Activated CD4-positive, alpha-beta memory T cell treated with anti-CD3 and anti-CD28 coated beads, Interleukin-2, amount 10 ng/mL, durations not matched to agents 7 days and 5 days (primary cell): ENCODE measurements at regions not wholly inside any gene's neighbourhood (a gene's known extent, or its start where the extent isn't known, plus 50 kb on each side); places are given as distances from the start of the nearest gene placed in this dataset.
"Not testable (repeated sequence)": the region's sequence is repeated elsewhere in the genome, so short reads cannot be mapped to it uniquely, and the experiment has no call there.

Source experiments
- CTCF ChIA-PET: fragments of 350-600 bp; sonication (Branson Sonifier 250); formaldehyde crosslinking; loops from one replicate; lab custom pipeline; 2021; ENCODE audit warnings: antibody characterized with exemption, inconsistent platforms; lab: Charles Lee
- POLR2A ChIA-PET: fragments of 350-600 bp; sonication (Branson Sonifier 250); formaldehyde crosslinking; loops from one replicate; lab custom pipeline; 2021; ENCODE audit warnings: antibody characterized with exemption; lab: Charles Lee
- DNase-seq: peaks from one replicate; pipeline ENCODE4 v3.0.0-alpha.2; 2020
- H3K27ac Mint-ChIP-seq: one replicate; pipeline ENCODE4 v1.8.0; 2021; ENCODE audit warnings: mild to moderate bottlenecking, mixed read lengths
- H3K27me3 Mint-ChIP-seq: one replicate; pipeline ENCODE4 v1.8.0; 2021; ENCODE audit warnings: mixed read lengths
- H3K36me3 Mint-ChIP-seq: one replicate; pipeline ENCODE4 v1.8.0; 2021; ENCODE audit warnings: low read depth, mixed read lengths
- H3K4me1 Mint-ChIP-seq: one replicate; pipeline ENCODE4 v1.8.0; 2021; ENCODE audit warnings: mixed read lengths
- H3K4me3 Mint-ChIP-seq: one replicate; pipeline ENCODE4 v1.8.0; 2021; ENCODE audit warnings: mild to moderate bottlenecking, mixed read lengths
- H3K9me3 Mint-ChIP-seq: one replicate; pipeline ENCODE4 v1.8.0; 2021; ENCODE audit warnings: mixed read lengths

DNA sequence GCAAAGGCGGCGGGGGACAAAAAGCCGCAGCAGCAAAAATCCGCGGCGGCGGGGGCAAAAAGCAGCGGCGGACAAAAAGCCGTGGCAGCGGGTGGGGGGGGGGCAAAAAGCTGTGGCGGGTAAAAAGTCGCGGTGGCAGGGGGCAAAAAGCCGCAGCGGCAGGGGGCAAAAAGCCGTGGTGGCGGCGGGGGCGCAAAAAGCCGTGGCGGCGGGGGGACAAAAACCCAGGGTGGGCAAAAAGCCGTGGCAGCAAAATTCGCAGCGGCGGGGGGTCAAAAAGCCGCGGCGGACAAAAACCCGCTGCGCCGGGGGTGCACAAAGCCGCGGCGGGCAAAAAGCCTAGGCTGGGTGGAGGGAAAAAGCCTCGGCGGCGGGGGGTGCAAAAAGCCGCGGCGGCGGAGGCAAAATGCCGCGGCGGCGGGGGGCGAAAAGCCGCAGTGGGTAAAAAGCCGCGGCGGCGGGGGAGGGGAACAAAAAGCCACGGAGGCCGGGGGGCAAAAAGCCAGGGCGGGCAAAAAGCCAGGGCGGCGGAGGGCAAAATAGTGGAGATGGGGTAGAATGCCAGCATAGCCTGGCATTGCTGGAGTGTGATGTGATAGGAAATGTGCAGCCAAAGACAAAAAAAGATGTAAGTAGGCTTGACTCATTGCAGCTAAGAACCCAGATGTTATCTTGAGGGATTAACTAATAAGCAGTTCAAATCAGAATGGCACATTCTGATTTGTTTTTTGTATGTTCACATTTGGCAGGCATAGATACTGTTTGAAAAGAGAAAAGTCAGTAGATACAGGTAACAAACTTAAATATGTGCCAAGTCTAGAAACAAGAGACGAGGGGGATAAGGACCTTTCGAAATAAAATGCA is 1076.3 kb downstream of the RPIA start:
- DNase-seq = no peak
- Mint-ChIP-seq H3K27me3 (peaks cover 15% of the 10 kb centered on the region), H3K36me3 (peaks cover 3% of the 10 kb centered on the region), H3K4me3 (no peak overlapping the region), H3K4me1 (no peaks in the 10 kb centered on the region), H3K9me3 (peaks cover 29% of the 10 kb centered on the region), H3K27ac (no peak overlapping the region)
- ChIA-PET POLR2A (no interaction called here), CTCF (no interaction called here)

DNA sequence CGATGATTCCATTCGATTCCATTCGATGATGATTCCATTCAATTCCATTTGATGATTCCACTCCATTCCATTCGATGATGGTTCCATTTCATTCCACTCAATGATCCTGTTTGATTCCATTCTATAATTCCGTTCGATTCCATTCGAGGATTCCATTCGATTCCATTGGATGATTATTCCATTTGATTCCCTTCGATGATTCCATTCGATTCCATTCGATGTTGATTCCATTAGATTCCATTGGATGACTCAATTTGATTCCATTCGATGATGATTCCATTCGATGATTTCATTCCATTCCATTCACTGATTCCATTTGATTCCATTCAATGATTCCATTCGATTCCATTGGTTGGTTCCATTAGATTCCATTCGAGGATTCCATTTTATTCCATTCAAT is 1084.4 kb downstream of the RPIA start:
- Mint-ChIP-seq H3K9me3 (peaks cover 75% of the 10 kb centered on the region), H3K4me3 (no peak overlapping the region), H3K4me1 (no peaks in the 10 kb centered on the region), H3K36me3 (peaks cover 44% of the 10 kb centered on the region), H3K27me3 (no peaks in the 10 kb centered on the region), H3K27ac (no peak overlapping the region)
- ChIA-PET POLR2A (no interaction called here), CTCF (no interaction called here)
- no peak for DNase-seq

DNA sequence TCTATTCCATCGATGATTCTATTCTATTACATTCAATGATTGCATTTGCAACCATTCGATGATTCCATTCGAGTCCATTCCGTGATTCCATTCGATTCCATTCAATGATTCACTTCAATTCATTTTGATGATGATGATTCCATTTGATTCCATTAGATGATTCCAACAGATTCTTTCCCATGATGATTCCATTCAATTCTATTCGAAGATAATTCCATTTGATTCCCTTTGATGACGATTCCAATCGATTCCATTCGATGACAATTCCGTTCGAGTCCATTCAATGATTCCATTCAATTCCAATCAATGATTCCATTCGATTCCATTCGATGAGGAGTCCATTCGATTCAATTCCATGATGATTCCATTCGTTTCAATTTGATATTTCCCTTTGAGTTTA is 1088.8 kb downstream of the RPIA start:
- ChIA-PET POLR2A (no interaction called here), CTCF (no interaction called here)
- H3K4me1 Mint-ChIP-seq = no peaks in the 10 kb centered on the region
- H3K9me3 Mint-ChIP-seq = peaks cover 88% of the 10 kb centered on the region
- H3K27ac Mint-ChIP-seq = no peak overlapping the region
- no peak for DNase-seq
- H3K4me3 Mint-ChIP-seq = no peak overlapping the region
- peaks cover 63% of the 10 kb centered on the region for H3K36me3 Mint-ChIP-seq
- no peaks in the 10 kb centered on the region for H3K27me3 Mint-ChIP-seq

DNA sequence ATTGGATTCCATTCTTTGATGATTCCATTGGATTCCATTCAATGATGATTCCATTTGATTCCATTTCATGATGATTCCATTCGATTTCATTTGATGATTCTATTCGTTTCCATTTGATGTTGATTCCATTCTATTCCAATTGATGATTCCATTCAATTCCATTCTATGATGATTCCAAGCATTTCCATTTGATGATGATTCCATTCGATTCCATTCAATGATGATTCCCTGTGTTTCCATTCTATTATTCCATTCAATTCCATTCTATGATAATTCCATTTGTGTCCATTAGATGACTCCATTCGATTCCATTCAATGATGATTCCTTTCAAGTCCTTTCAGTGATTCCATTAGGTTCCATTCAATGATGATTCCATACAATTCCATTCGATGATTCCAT is 1090.5 kb downstream of the RPIA start:
- ChIA-PET CTCF (no interaction called here), POLR2A (no interaction called here)
- H3K36me3 Mint-ChIP-seq = peaks cover 49% of the 10 kb centered on the region
- H3K4me1 Mint-ChIP-seq = no peaks in the 10 kb centered on the region
- H3K4me3 Mint-ChIP-seq = no peak overlapping the region
- no peak for DNase-seq
- H3K27ac Mint-ChIP-seq = peak overlapping the region; percentile 8
- H3K27me3 Mint-ChIP-seq = no peaks in the 10 kb centered on the region
- peaks cover 81% of the 10 kb centered on the region for H3K9me3 Mint-ChIP-seq

DNA sequence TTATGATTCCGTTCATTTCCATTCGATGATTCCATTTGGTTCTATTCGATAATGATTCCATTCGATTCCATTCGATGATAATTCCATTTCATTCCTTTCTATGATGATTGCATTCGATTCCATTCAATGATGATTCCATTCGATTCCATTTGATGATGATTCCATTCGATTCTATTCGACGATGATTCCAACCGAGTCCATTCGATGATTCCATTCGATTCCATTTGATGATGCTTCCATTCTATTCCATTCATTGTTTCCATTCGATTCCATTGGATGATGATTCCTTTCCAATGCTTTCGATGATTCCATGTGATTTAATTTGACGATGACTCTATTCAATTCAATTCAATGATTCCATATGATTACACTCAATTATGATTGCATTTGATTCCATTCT is 1093.5 kb downstream of the RPIA start:
- no peak overlapping the region for H3K4me3 Mint-ChIP-seq
- ChIA-PET CTCF (no interaction called here), POLR2A (no interaction called here)
- no peaks in the 10 kb centered on the region for H3K27me3 Mint-ChIP-seq
- no peak overlapping the region for H3K27ac Mint-ChIP-seq
- H3K4me1 Mint-ChIP-seq = no peaks in the 10 kb centered on the region
- peaks cover 54% of the 10 kb centered on the region for H3K36me3 Mint-ChIP-seq
- DNase-seq = no peak
- H3K9me3 Mint-ChIP-seq = peaks cover 81% of the 10 kb centered on the region

DNA sequence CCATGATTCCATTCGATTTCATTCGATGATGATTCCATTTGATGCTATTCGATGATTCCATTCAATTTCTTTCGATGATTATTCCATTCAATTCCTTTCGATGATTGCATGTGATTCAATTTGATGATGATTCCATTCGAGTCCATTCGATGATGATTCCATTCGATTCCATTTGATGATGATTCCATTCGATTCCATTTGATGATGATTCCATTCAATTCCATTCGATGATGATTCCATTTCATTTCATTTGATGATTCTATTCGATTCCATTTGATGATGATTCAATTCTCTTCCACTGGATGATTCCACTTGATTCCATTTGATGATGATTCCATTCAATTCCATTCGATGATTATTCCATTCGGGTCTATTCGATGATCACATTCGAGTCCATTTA is 1094.1 kb downstream of the RPIA start:
- H3K4me1 Mint-ChIP-seq, POLR2A ChIA-PET, H3K27me3 Mint-ChIP-seq, DNase-seq, H3K4me3 Mint-ChIP-seq, H3K27ac Mint-ChIP-seq, CTCF ChIA-PET: not testable (repeated sequence)
- H3K9me3 Mint-ChIP-seq = peaks cover 80% of the 10 kb centered on the region
- peaks cover 49% of the 10 kb centered on the region for H3K36me3 Mint-ChIP-seq

DNA sequence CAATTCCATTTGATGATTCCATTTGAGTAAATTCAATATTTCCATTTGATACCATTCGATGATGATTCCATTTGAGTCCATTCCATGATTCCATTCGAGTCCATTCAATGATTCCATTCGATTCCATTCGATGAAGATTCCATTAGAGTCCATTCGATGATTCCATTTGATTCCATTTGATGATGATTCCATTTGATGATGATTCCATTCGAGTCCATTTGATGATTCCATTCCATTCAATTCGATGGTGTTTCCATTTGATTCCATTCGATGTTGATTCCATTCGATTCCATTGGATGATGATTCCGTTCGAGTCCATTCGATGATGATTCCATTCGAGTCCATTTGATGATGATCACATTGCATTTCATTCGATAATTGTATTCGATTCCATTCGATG is 1095.2 kb downstream of the RPIA start:
- DNase-seq, POLR2A ChIA-PET, H3K4me1 Mint-ChIP-seq, CTCF ChIA-PET, H3K4me3 Mint-ChIP-seq, H3K27ac Mint-ChIP-seq, H3K27me3 Mint-ChIP-seq: not testable (repeated sequence)
- Mint-ChIP-seq H3K9me3 (peaks cover 78% of the 10 kb centered on the region), H3K36me3 (peaks cover 44% of the 10 kb centered on the region)

DNA sequence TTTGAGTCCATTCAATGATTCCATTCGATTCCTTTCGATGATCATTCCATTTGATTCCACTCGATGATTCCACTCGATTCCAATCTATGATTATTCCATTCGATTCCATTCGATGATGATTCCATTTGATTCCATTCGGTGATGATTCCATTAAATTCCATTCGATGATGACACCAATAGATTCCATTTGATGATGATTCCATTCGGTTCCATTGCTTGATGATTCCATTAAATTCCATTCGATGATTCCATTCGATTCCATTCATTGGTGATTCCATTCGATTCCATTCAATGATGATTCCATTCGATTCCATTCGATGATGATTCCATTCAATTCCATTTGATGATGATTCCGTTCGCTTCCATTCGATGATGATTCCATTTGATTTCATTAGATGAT is 1104.1 kb downstream of the RPIA start:
- Mint-ChIP-seq H3K9me3 (peaks cover 88% of the 10 kb centered on the region), H3K36me3 (peaks cover 34% of the 10 kb centered on the region)
- H3K4me3 Mint-ChIP-seq, H3K27ac Mint-ChIP-seq, CTCF ChIA-PET, DNase-seq, H3K27me3 Mint-ChIP-seq, POLR2A ChIA-PET, H3K4me1 Mint-ChIP-seq: not testable (repeated sequence)

DNA sequence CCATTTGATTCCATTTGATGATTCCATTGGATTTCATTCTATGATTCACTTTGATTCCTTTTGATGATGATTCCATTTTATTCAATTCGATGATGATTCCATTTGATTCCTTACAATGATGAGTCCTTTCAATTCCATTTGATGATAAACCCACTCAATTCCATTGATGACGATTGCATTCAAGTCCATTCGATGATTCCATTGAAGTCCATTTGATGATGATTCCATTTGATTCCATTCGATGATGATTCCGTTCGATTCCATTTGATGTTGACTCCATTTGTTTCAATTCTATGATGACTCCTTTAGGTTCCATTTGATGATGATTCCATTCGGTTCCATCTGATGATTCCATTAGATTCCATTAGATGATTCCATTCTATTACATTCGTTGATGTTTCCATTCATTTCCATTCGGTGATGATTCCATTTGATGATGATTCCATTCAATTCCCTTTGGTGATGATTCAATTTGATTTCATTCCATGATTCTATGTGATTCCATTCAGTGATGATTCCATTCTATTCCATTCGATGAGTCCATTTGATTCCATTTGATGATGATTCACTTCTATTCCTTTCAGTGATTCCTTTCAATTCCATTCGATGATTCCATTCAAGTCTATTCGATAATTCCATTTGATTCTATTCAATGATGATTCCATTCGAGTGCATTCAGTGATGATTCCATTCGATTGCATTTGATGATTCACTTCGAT is 1106.0 kb downstream of the RPIA start:
- H3K4me3 Mint-ChIP-seq = no peak overlapping the region
- peaks cover 90% of the 10 kb centered on the region for H3K9me3 Mint-ChIP-seq
- DNase-seq = no peak
- H3K27ac Mint-ChIP-seq = no peak overlapping the region
- ChIA-PET POLR2A (no interaction called here), CTCF (no interaction called here)
- H3K36me3 Mint-ChIP-seq = peaks cover 44% of the 10 kb centered on the region
- H3K4me1 Mint-ChIP-seq = no peaks in the 10 kb centered on the region
- no peaks in the 10 kb centered on the region for H3K27me3 Mint-ChIP-seq

DNA sequence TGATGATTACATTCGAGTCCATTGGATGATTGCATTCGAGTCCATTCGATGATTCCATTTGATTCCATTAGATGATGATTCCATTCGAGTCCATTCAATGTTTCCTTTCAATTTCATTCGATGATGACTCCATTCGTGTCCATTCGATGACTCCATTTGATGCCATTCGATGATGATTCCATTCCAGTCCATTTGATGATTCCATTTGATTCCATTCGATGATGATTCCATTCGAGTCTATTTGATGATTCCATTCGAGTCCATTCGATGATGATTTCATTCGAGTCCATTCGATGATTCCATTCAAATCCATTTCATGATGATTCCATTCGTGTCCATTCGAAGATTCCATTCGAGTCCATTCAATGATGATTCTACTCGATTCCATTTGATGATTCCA is 1109.7 kb downstream of the RPIA start:
- Mint-ChIP-seq H3K36me3 (peaks cover 63% of the 10 kb centered on the region), H3K9me3 (peaks cover 95% of the 10 kb centered on the region)
- H3K4me1 Mint-ChIP-seq, CTCF ChIA-PET, POLR2A ChIA-PET, DNase-seq, H3K4me3 Mint-ChIP-seq, H3K27ac Mint-ChIP-seq, H3K27me3 Mint-ChIP-seq: not testable (repeated sequence)

DNA sequence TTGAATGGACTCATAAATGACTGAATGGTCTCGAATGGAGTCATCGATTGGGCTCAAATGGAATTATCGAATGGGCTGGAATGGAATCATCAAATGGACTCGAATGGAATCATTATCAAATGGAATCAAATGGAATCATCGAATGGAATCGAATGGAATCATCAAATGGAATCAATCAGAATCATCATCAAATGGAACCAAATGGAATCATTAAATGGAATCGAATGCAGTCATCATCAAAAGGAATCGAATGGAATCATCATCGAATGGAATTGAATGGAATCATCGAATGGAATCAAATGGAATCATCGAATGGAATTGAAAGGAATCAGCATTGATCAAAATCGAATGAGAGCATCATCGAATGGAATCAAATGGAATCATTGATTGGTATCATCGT is 1114.9 kb downstream of the RPIA start:
- POLR2A ChIA-PET, H3K27me3 Mint-ChIP-seq, CTCF ChIA-PET, H3K27ac Mint-ChIP-seq, H3K4me3 Mint-ChIP-seq, H3K4me1 Mint-ChIP-seq, DNase-seq: not testable (repeated sequence)
- peaks cover 41% of the 10 kb centered on the region for H3K36me3 Mint-ChIP-seq
- peaks cover 83% of the 10 kb centered on the region for H3K9me3 Mint-ChIP-seq

DNA sequence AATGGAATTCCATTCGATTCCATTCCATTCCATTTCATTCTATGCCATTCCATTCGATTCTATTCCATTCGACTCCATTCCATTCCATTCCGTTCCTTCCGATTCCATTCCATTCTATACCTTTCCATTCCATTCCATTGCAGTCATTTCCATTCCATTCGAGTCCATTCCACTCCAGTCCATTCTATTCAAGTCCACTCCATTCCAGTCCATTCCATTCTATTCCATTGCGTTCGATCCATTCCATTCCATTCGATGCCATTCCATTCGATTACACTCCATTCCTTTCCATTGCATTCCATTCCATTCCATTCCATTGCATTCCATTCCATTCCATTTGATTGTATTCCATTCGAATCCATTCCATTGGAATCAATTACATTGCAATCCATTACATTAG is 1119.8 kb downstream of the RPIA start:
- H3K27ac Mint-ChIP-seq = no peak overlapping the region
- H3K36me3 Mint-ChIP-seq = peaks cover 52% of the 10 kb centered on the region
- no peak for DNase-seq
- H3K27me3 Mint-ChIP-seq = no peaks in the 10 kb centered on the region
- no peak overlapping the region for H3K4me3 Mint-ChIP-seq
- peaks cover 74% of the 10 kb centered on the region for H3K9me3 Mint-ChIP-seq
- H3K4me1 Mint-ChIP-seq = no peaks in the 10 kb centered on the region
- POLR2A ChIA-PET = no interaction called here
- CTCF ChIA-PET = no interaction called here

DNA sequence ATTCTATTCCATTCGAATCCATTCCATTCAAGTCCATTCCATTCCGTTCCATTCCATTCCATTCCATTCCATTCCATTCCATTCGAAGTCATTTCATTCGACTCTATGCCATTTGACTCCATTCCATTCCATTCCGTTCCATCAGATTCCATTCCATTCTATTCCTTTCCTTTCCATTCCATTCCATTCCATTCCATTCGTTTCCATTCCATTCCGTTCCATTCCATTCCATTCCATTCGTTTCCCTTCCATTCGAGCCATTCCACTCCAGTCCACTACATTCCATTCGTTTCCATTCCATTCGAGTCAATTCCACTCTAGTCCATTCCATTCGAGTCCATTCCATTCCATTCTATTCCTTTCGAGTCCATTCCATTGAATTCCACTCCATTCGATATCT is 1120.4 kb downstream of the RPIA start:
- H3K4me3 Mint-ChIP-seq, H3K27me3 Mint-ChIP-seq, POLR2A ChIA-PET, H3K4me1 Mint-ChIP-seq, DNase-seq, CTCF ChIA-PET, H3K27ac Mint-ChIP-seq: not testable (repeated sequence)
- Mint-ChIP-seq H3K36me3 (peaks cover 50% of the 10 kb centered on the region), H3K9me3 (peaks cover 74% of the 10 kb centered on the region)

DNA sequence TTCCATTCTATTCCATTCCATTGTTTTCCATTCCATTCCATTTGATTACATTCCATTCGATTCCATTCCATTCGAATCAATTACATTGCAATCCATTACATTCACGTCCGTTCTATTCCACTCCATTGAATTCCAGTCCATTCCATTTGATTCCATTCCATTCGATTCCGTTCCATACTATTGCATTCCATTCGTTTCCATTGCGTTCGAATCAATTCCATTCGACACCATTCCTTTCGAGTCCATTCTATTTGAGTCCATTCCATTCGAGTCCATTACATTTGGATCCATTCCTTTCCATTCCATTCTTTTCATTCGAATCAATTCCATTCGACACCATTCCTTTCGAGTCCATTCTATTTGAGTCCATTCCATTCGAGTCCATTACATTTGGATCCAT is 1122.9 kb downstream of the RPIA start:
- H3K27me3 Mint-ChIP-seq, H3K4me3 Mint-ChIP-seq, DNase-seq, POLR2A ChIA-PET, CTCF ChIA-PET, H3K4me1 Mint-ChIP-seq, H3K27ac Mint-ChIP-seq: not testable (repeated sequence)
- H3K9me3 Mint-ChIP-seq = peaks cover 79% of the 10 kb centered on the region
- peaks cover 65% of the 10 kb centered on the region for H3K36me3 Mint-ChIP-seq
